ENCODE measurements at regions not wholly inside any gene's neighbourhood (a gene's known extent, or its start where the extent isn't known, plus 50 kb on each side); places are given as distances from the start of the nearest gene placed in this dataset.

DNA sequence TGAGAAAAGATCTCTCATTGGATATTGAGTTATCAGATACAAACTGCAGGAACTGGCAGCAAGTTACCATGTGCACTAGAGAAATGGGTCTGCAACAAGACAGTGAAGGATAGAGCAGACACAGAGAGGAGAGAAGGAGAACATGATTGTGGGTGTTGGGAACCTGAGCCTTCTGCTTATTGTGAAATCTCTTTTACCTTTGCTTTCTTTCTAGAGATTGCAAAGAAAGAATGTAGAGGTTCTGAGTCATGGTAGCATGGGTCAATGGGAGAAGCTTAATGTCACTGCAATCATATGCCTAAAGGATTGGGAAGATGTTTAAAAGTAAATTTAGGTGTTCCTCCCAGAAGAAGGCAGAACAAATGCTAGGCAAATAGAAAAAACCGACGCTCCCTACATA lies 821.4 kb downstream of the CCSER2 start:
- no peak overlapping the region for H2AFZ ChIP-seq (ENCODE audit: low read length)
- no peak for TF ChIP-seq EZH2phosphoT487 (IDR thresholded peaks at IDR 0.05; ENCODE audit: borderline replicate concordance)
- TF ChIP-seq, protein P1, sequence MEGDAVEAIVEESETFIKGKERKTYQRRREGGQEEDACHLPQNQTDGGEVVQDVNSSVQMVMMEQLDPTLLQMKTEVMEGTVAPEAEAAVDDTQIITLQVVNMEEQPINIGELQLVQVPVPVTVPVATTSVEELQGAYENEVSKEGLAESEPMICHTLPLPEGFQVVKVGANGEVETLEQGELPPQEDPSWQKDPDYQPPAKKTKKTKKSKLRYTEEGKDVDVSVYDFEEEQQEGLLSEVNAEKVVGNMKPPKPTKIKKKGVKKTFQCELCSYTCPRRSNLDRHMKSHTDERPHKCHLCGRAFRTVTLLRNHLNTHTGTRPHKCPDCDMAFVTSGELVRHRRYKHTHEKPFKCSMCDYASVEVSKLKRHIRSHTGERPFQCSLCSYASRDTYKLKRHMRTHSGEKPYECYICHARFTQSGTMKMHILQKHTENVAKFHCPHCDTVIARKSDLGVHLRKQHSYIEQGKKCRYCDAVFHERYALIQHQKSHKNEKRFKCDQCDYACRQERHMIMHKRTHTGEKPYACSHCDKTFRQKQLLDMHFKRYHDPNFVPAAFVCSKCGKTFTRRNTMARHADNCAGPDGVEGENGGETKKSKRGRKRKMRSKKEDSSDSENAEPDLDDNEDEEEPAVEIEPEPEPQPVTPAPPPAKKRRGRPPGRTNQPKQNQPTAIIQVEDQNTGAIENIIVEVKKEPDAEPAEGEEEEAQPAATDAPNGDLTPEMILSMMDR (conservative IDR thresholded peaks at IDR 0.05; ENCODE audit: low read length) = no peak
- no peaks in the 10 kb centered on the region for H3K4me1 ChIP-seq (ENCODE audit: insufficient read depth, low read length, poor library complexity, severe bottlenecking)
- H3K9ac ChIP-seq (ENCODE audit: low read depth, low read length, poor library complexity, severe bottlenecking) = no peak overlapping the region
- no peaks in the 10 kb centered on the region for H3F3A ChIP-seq (ENCODE audit: low read depth)
- H3K9me3 ChIP-seq (ENCODE audit: insufficient read depth, low read depth, low read length) = no peaks in the 10 kb centered on the region
- H3K4me3 ChIP-seq (ENCODE audit: low read length, poor library complexity, severe bottlenecking) = no peak overlapping the region
- H3K4me2 ChIP-seq (ENCODE audit: low read depth, low read length, poor library complexity, severe bottlenecking) = no peak overlapping the region
- H3K36me3 ChIP-seq (ENCODE audit: insufficient read depth, low read length) = no peaks in the 10 kb centered on the region
- no peaks in the 10 kb centered on the region for H3K27me3 ChIP-seq (ENCODE audit: insufficient read depth, low read length, poor library complexity, severe bottlenecking)
- H4K20me1 ChIP-seq (ENCODE audit: insufficient read depth, low read length, poor library complexity, severe bottlenecking) = no peaks in the 10 kb centered on the region
- no peaks in the 10 kb centered on the region for H3K9me2 ChIP-seq (replicated peaks; ENCODE audit: low read depth, low read length)
- no peaks in the 10 kb centered on the region for H3K79me2 ChIP-seq (ENCODE audit: insufficient read depth, low read length)

DNA sequence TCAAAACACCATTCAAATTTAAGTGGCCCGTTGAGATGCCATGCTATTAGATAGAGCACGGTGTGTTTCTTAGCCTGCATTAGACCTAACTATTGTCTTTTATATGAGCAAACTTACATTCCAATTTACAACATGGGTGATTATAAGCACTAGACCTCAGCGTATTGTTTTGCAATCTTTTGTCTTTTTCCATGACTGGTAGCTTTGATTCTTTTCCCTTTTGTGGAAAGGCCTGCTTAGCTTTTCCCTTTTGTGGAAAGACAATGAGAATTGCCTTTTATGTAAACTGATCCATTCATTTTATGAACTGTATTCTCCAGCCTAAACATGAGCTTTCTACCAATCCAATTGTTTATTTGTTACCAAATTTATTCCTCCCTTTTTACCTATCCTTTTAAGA lies 823.1 kb downstream of the CCSER2 start:
- H3K4me1 ChIP-seq (ENCODE audit: insufficient read depth, low read length, poor library complexity, severe bottlenecking) = no peaks in the 10 kb centered on the region
- no peak overlapping the region for H3K4me2 ChIP-seq (ENCODE audit: low read depth, low read length, poor library complexity, severe bottlenecking)
- TF ChIP-seq EZH2phosphoT487 (IDR thresholded peaks at IDR 0.05; ENCODE audit: borderline replicate concordance) = no peak
- TF ChIP-seq, protein P1 (conservative IDR thresholded peaks at IDR 0.05; ENCODE audit: low read length) = no peak

DNA sequence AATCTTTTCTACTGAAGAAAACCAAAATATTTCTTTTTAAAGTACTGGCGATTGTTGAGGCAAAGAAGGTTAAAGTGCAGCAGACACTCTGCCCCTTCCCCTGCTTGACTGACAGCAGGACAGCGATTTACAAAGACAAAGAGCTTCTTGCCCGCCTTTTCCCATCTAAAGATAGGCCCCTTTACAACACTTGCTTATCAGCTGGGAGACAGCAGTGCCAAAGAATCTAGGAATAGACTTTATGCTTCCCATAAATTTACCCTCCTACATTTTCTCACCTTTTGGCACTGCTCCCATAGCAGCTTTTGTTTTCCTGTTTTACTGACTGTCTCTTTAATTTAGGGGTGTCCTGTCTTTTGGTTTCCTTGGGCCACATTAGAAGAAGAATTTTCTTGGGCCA lies 824.1 kb downstream of the CCSER2 start:
- TF ChIP-seq, protein P1 (conservative IDR thresholded peaks at IDR 0.05; ENCODE audit: low read length) = no peak
- TF ChIP-seq EZH2phosphoT487 (IDR thresholded peaks at IDR 0.05; ENCODE audit: borderline replicate concordance) = no peak
- H3K4me3 ChIP-seq (ENCODE audit: low read length, poor library complexity, severe bottlenecking) = no peak overlapping the region
- no peaks in the 10 kb centered on the region for H3F3A ChIP-seq (ENCODE audit: low read depth)
- H2AFZ ChIP-seq (ENCODE audit: low read length) = no peak overlapping the region
- H3K9me3 ChIP-seq (ENCODE audit: insufficient read depth, low read depth, low read length) = no peaks in the 10 kb centered on the region
- no peaks in the 10 kb centered on the region for H4K20me1 ChIP-seq (ENCODE audit: insufficient read depth, low read length, poor library complexity, severe bottlenecking)
- no peaks in the 10 kb centered on the region for H3K36me3 ChIP-seq (ENCODE audit: insufficient read depth, low read length)
- H3K4me1 ChIP-seq (ENCODE audit: insufficient read depth, low read length, poor library complexity, severe bottlenecking) = no peaks in the 10 kb centered on the region
- H3K9ac ChIP-seq (ENCODE audit: low read depth, low read length, poor library complexity, severe bottlenecking) = no peak overlapping the region
- no peak overlapping the region for H3K4me2 ChIP-seq (ENCODE audit: low read depth, low read length, poor library complexity, severe bottlenecking)
- H3K79me2 ChIP-seq (ENCODE audit: insufficient read depth, low read length) = no peaks in the 10 kb centered on the region
- no peaks in the 10 kb centered on the region for H3K27me3 ChIP-seq (ENCODE audit: insufficient read depth, low read length, poor library complexity, severe bottlenecking)
- H3K9me2 ChIP-seq (replicated peaks; ENCODE audit: low read depth, low read length) = no peaks in the 10 kb centered on the region

More for the DNA sequence above, 823.1 kb downstream of the CCSER2 start:
- no peak overlapping the region for H2AFZ ChIP-seq (ENCODE audit: low read length)
- no peak overlapping the region for H3K4me3 ChIP-seq (ENCODE audit: low read length, poor library complexity, severe bottlenecking)
- no peaks in the 10 kb centered on the region for H3K9me2 ChIP-seq (replicated peaks; ENCODE audit: low read depth, low read length)
- no peak overlapping the region for H3K9ac ChIP-seq (ENCODE audit: low read depth, low read length, poor library complexity, severe bottlenecking)
- no peaks in the 10 kb centered on the region for H3K27me3 ChIP-seq (ENCODE audit: insufficient read depth, low read length, poor library complexity, severe bottlenecking)
- no peaks in the 10 kb centered on the region for H3F3A ChIP-seq (ENCODE audit: low read depth)
- H3K36me3 ChIP-seq (ENCODE audit: insufficient read depth, low read length) = no peaks in the 10 kb centered on the region
- H4K20me1 ChIP-seq (ENCODE audit: insufficient read depth, low read length, poor library complexity, severe bottlenecking) = no peaks in the 10 kb centered on the region
- no peaks in the 10 kb centered on the region for H3K79me2 ChIP-seq (ENCODE audit: insufficient read depth, low read length)
- H3K9me3 ChIP-seq (ENCODE audit: insufficient read depth, low read depth, low read length) = no peaks in the 10 kb centered on the region

All from Loucy (cell line).